ENCODE measurements at regions not wholly inside any gene's neighbourhood (a gene's known extent, or its start where the extent isn't known, plus 50 kb on each side); places are given as distances from the start of the nearest gene placed in this dataset.
"Not testable (repeated sequence)": the region's sequence is repeated elsewhere in the genome, so short reads cannot be mapped to it uniquely, and the experiment has no call there.

- no peak for ATAC-seq
- TF ChIP-seq ISL1 (CRISPR knock-in tag; IDR thresholded peaks at IDR 0.05), result no peak
- TF ChIP-seq ZNF565 (CRISPR knock-in tag; conservative IDR thresholded peaks at IDR 0.05; ENCODE audit: low read depth), result no peak
- TF ChIP-seq ZFP3 (CRISPR knock-in tag; IDR thresholded peaks at IDR 0.05), result no peak
- TF ChIP-seq ESRRG (CRISPR knock-in tag; IDR thresholded peaks at IDR 0.05), result no peak
- TF ChIP-seq CSRNP3 (CRISPR knock-in tag; IDR thresholded peaks at IDR 0.05), result no peak
- TF ChIP-seq GLIS3 (CRISPR knock-in tag; IDR thresholded peaks at IDR 0.05), result no peak
- TF ChIP-seq ARNTL (CRISPR knock-in tag; IDR thresholded peaks at IDR 0.05; ENCODE audit: borderline replicate concordance, low read depth), result no peak
- TF ChIP-seq TOX (CRISPR knock-in tag; IDR thresholded peaks at IDR 0.05; ENCODE audit: borderline replicate concordance), result no peak
- no peak for TF ChIP-seq ZC3H10 (CRISPR knock-in tag; IDR thresholded peaks at IDR 0.05)
- no peak for TF ChIP-seq TCF4 (CRISPR knock-in tag; IDR thresholded peaks at IDR 0.05; ENCODE audit: borderline replicate concordance)
- no peak for TF ChIP-seq BACH2 (CRISPR knock-in tag; IDR thresholded peaks at IDR 0.05; ENCODE audit: borderline replicate concordance)
- no peak for TF ChIP-seq SNAI2 (CRISPR knock-in tag; IDR thresholded peaks at IDR 0.05)
These were observed 288.9 kb upstream of the ZNF337 start for GRCh38 chr20:25985597-25985996.

- TF ChIP-seq TSHZ2 (CRISPR knock-in tag; IDR thresholded peaks at IDR 0.05), result no peak
- TF ChIP-seq POU6F1 (CRISPR knock-in tag; IDR thresholded peaks at IDR 0.05; ENCODE audit: borderline replicate concordance, low read depth), result no peak
- no peak for TF ChIP-seq ZNF8 (CRISPR knock-in tag; IDR thresholded peaks at IDR 0.05)
- no peak for TF ChIP-seq ZC3H10 (CRISPR knock-in tag; IDR thresholded peaks at IDR 0.05)
- TF ChIP-seq PATZ1 (CRISPR knock-in tag; IDR thresholded peaks at IDR 0.05; ENCODE audit: borderline replicate concordance), result no peak
- no peak for TF ChIP-seq BACH2 (CRISPR knock-in tag; IDR thresholded peaks at IDR 0.05; ENCODE audit: borderline replicate concordance)
- no peak for TF ChIP-seq TOX (CRISPR knock-in tag; IDR thresholded peaks at IDR 0.05; ENCODE audit: borderline replicate concordance)
- TF ChIP-seq ZFP3 (CRISPR knock-in tag; IDR thresholded peaks at IDR 0.05), result no peak
- no peak for TF ChIP-seq CREB5 (CRISPR knock-in tag; IDR thresholded peaks at IDR 0.05; ENCODE audit: low read depth)
- TF ChIP-seq ARNTL (CRISPR knock-in tag; IDR thresholded peaks at IDR 0.05; ENCODE audit: borderline replicate concordance, low read depth), result no peak
- TF ChIP-seq CSRNP3 (CRISPR knock-in tag; IDR thresholded peaks at IDR 0.05), result no peak
- TF ChIP-seq SNAI2 (CRISPR knock-in tag; IDR thresholded peaks at IDR 0.05), result no peak
- TF ChIP-seq TCF4 (CRISPR knock-in tag; IDR thresholded peaks at IDR 0.05; ENCODE audit: borderline replicate concordance), result no peak
- TF ChIP-seq ISL1 (CRISPR knock-in tag; IDR thresholded peaks at IDR 0.05), result no peak
- TF ChIP-seq OSR1 (CRISPR knock-in tag; IDR thresholded peaks at IDR 0.05), result no peak
- no peak for TF ChIP-seq GLIS3 (CRISPR knock-in tag; IDR thresholded peaks at IDR 0.05)
- no peak for TF ChIP-seq PPARA (CRISPR knock-in tag; IDR thresholded peaks at IDR 0.05; ENCODE audit: borderline replicate concordance)
- no peak for ATAC-seq
These were observed 288.3 kb upstream of the ZNF337 start for GRCh38 chr20:25984933-25985332.

- ATAC-seq, result not testable (repeated sequence)
These were observed 286.0 kb upstream of the ZNF337 start for GRCh38 chr20:25982701-25983100.

- not testable (repeated sequence) for ATAC-seq
These were observed 282.0 kb upstream of the ZNF337 start for GRCh38 chr20:25978450-25979190.

- not testable (repeated sequence) for ATAC-seq
These were observed 279.2 kb upstream of the ZNF337 start for GRCh38 chr20:25975816-25976215.

GRCh38 chr20:25965203-25965602 lies 268.6 kb upstream of the ZNF337 start:
- ATAC-seq, result not testable (repeated sequence)

GRCh38 chr20:25953876-25954275 lies 257.2 kb upstream of the ZNF337 start:
- ATAC-seq, result not testable (repeated sequence)

Measured in SK-N-SH treated with all-trans-retinoic acid at 6 μM for 48 hours (cell line).